ENCODE measurements at regions not wholly inside any gene's neighbourhood (a gene's known extent, or its start where the extent isn't known, plus 50 kb on each side); places are given as distances from the start of the nearest gene placed in this dataset.

GRCh38 chr9:7375013-7375511, 424.5 kb downstream of the DMAC1 start:
- TF ChIP-seq CTCF (IDR thresholded peaks at IDR 0.05) = no peak
- TF ChIP-seq POLR2A (IDR thresholded peaks at IDR 0.05) = no peak
- TF ChIP-seq EP300 (IDR thresholded peaks at IDR 0.05) = no peak
